ENCODE measurements at regions not wholly inside any gene's neighbourhood (a gene's known extent, or its start where the extent isn't known, plus 50 kb on each side); places are given as distances from the start of the nearest gene placed in this dataset.

- TF ChIP-seq CTCF (IDR thresholded peaks at IDR 0.05) (no peak), POLR2AphosphoS5 (IDR thresholded peaks at IDR 0.05) (no peak), POLR2A (IDR thresholded peaks at IDR 0.05) (no peak), EP300 (IDR thresholded peaks at IDR 0.05) (no peak)
These were observed 302.9 kb downstream of the PCDH7 start for GRCh38 chr4:31023109-31023508.
